Loucy (cell line): ENCODE measurements at regions not wholly inside any gene's neighbourhood (a gene's known extent, or its start where the extent isn't known, plus 50 kb on each side); places are given as distances from the start of the nearest gene placed in this dataset.

Experiments used
- H2AFZ ChIP-seq: fragments of 200-600 bp; sonication (generic); 2 replicates; pipeline ENCODE4 v1.6.0; 2016; ENCODE audit warnings: antibody characterized with exemption, mild to moderate bottlenecking, low read length, moderate library complexity
- H3F3A ChIP-seq: fragments of 200-600 bp; 2 replicates; pipeline ENCODE4 v1.6.0; 2016; ENCODE audit warnings: antibody characterized with exemption, low read depth, mild to moderate bottlenecking
- H3K27me3 ChIP-seq: fragments of 200-600 bp; sonication (generic); 2 replicates; pipeline ENCODE4 v1.6.1; 2014; ENCODE audit warnings: low read length, mild to moderate bottlenecking; ENCODE audit not compliant: insufficient read depth, poor library complexity, severe bottlenecking
- H3K36me3 ChIP-seq: fragments of 200-600 bp; sonication (generic); 2 replicates; pipeline ENCODE4 v1.6.1; 2016; ENCODE audit warnings: low read length; ENCODE audit not compliant: insufficient read depth
- H3K4me1 ChIP-seq: fragments of 200-600 bp; sonication (generic); 2 replicates; pipeline ENCODE4 v1.5.1; 2014; ENCODE audit warnings: low read length, mild to moderate bottlenecking; ENCODE audit not compliant: insufficient read depth, poor library complexity, severe bottlenecking
- H3K4me2 ChIP-seq: fragments of 200-600 bp; sonication (generic); 2 replicates; pipeline ENCODE4 v1.6.0; 2014; ENCODE audit warnings: antibody characterized with exemption, low read length, low read depth, mild to moderate bottlenecking; ENCODE audit not compliant: poor library complexity, severe bottlenecking
- H3K4me3 ChIP-seq: fragments of 200-600 bp; sonication (generic); 2 replicates; pipeline ENCODE4 v1.5.1; 2014; ENCODE audit warnings: low read length, mild to moderate bottlenecking, mixed read lengths; ENCODE audit not compliant: poor library complexity, severe bottlenecking
- H3K79me2 ChIP-seq: fragments of 200-600 bp; sonication (generic); 2 replicates; pipeline ENCODE4 v1.6.1; 2014; ENCODE audit warnings: low read length; ENCODE audit not compliant: insufficient read depth
- H3K9ac ChIP-seq: fragments of 200-600 bp; sonication (generic); 2 replicates; pipeline ENCODE4 v1.6.0; 2014; ENCODE audit warnings: mild to moderate bottlenecking, low read depth, low read length, moderate library complexity; ENCODE audit not compliant: poor library complexity, severe bottlenecking
- H3K9me2 ChIP-seq: fragments of 200-600 bp; sonication (generic); replicated peaks from 2 replicates; pipeline ENCODE4 v1.6.1; 2016; ENCODE audit warnings: low read depth, low read length, mixed read lengths
- H3K9me3 ChIP-seq: fragments of 200-600 bp; sonication (generic); 2 replicates; pipeline ENCODE4 v1.6.1; 2014; ENCODE audit warnings: mild to moderate bottlenecking, antibody characterized with exemption, low read length, low read depth; ENCODE audit not compliant: insufficient read depth
- H4K20me1 ChIP-seq: fragments of 200-600 bp; sonication (generic); 2 replicates; pipeline ENCODE4 v1.6.0; 2014; ENCODE audit warnings: antibody characterized with exemption, low read length, mild to moderate bottlenecking; ENCODE audit not compliant: insufficient read depth, poor library complexity, severe bottlenecking
- EZH2phosphoT487 ChIP-seq: fragments of 200-600 bp; IDR thresholded peaks from 2 replicates; pipeline ENCODE4 v1.6.1; 2018; ENCODE audit warnings: antibody characterized with exemption, mild to moderate bottlenecking, moderate library complexity, borderline replicate concordance
- TF ChIP-seq, protein P1 (sequence below): fragments of 200-600 bp; sonication (generic); conservative IDR thresholded peaks from 2 replicates; pipeline ENCODE4 v1.5.1; 2014; ENCODE audit warnings: mild to moderate bottlenecking, antibody characterized with exemption, low read length

DNA sequence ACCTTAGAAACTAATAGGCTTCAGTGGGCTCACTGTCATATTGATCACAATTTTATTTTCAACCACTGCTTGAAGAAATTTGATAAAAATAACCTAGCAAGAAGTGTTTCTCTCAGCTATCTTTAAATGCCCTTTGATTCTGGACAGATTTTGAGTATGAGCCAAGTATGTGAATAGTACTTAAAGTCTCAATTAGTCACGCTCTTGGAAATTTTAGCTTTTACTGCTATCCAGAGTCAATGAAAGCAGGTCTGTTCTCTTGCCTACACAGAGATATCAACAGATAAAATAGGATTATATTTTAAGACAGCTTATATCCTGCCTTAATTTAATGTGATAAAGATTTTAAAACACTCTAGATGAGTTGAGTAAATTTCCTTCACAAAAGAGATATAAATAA lies 337.3 kb downstream of the CBLN2 start:
- Histone ChIP-seq H3K4me2 (no peak overlapping the region), H4K20me1 (no peaks in the 10 kb centered on the region), H3K9me2 (no peaks in the 10 kb centered on the region), H3F3A (no peaks in the 10 kb centered on the region), H3K79me2 (no peaks in the 10 kb centered on the region), H3K36me3 (no peaks in the 10 kb centered on the region), H3K4me3 (no peak overlapping the region), H3K4me1 (no peaks in the 10 kb centered on the region), H3K9ac (no peak overlapping the region), H3K27me3 (no peaks in the 10 kb centered on the region), H3K9me3 (no peaks in the 10 kb centered on the region), H2AFZ (no peak overlapping the region)
- no peak for TF ChIP-seq EZH2phosphoT487
- TF ChIP-seq, protein P1, sequence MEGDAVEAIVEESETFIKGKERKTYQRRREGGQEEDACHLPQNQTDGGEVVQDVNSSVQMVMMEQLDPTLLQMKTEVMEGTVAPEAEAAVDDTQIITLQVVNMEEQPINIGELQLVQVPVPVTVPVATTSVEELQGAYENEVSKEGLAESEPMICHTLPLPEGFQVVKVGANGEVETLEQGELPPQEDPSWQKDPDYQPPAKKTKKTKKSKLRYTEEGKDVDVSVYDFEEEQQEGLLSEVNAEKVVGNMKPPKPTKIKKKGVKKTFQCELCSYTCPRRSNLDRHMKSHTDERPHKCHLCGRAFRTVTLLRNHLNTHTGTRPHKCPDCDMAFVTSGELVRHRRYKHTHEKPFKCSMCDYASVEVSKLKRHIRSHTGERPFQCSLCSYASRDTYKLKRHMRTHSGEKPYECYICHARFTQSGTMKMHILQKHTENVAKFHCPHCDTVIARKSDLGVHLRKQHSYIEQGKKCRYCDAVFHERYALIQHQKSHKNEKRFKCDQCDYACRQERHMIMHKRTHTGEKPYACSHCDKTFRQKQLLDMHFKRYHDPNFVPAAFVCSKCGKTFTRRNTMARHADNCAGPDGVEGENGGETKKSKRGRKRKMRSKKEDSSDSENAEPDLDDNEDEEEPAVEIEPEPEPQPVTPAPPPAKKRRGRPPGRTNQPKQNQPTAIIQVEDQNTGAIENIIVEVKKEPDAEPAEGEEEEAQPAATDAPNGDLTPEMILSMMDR = no peak

DNA sequence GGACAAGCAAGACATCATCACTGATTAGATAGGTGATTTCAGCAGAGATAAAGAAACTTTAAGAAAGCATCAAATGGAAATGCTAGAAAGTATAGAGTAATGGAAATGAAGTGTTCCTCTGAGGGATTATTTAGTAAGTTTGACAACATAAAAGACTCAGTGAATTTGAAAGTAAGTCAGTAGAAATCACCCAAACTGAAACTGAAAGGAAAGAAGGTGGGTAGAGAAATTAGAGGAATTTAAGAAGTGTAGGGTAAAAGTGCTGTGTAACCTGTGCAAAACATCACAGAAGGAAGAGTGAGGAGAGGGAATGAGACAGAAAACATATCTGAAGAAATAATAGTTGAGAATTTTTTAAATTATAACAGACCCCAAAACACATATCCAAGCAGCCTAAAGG lies 343.1 kb downstream of the CBLN2 start:
- Histone ChIP-seq H3K4me1 (no peaks in the 10 kb centered on the region), H3K4me3 (no peak overlapping the region), H4K20me1 (no peaks in the 10 kb centered on the region), H3K4me2 (no peak overlapping the region), H3F3A (no peaks in the 10 kb centered on the region), H3K79me2 (no peaks in the 10 kb centered on the region), H3K36me3 (no peaks in the 10 kb centered on the region), H2AFZ (no peak overlapping the region), H3K9me3 (no peaks in the 10 kb centered on the region), H3K27me3 (no peaks in the 10 kb centered on the region), H3K9ac (no peak overlapping the region), H3K9me2 (no peaks in the 10 kb centered on the region)
- no peak for TF ChIP-seq EZH2phosphoT487
- TF ChIP-seq, protein P1 = no peak

DNA sequence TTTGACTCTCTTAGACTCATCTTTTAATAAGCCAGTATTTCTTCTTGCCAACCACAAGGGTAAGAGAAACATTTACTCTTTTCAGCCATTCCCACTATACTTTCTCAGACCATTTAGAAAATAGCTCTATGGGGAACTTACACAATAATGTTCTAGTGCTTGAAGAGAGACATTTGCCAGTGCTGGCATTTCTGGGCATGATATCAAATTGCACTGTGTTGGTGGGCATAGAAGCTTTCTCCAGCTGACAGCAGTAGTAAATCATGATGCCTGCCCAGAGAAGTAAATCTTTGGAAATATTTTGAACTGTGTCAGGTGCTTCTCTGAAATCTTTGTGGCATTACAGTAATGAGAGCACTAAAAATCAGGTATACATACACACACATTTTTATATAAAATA lies 346.6 kb downstream of the CBLN2 start:
- no peaks in the 10 kb centered on the region for H3K36me3 ChIP-seq
- no peak overlapping the region for H2AFZ ChIP-seq
- H3K27me3 ChIP-seq = no peaks in the 10 kb centered on the region
- H3K4me3 ChIP-seq = no peak overlapping the region
- no peaks in the 10 kb centered on the region for H3K4me1 ChIP-seq
- no peaks in the 10 kb centered on the region for H4K20me1 ChIP-seq
- no peaks in the 10 kb centered on the region for H3F3A ChIP-seq
- no peaks in the 10 kb centered on the region for H3K9me3 ChIP-seq
- H3K79me2 ChIP-seq = no peaks in the 10 kb centered on the region
- H3K9me2 ChIP-seq = no peaks in the 10 kb centered on the region
- H3K9ac ChIP-seq = no peak overlapping the region
- H3K4me2 ChIP-seq = no peak overlapping the region
- TF ChIP-seq, protein P1 = no peak
- no peak for TF ChIP-seq EZH2phosphoT487
